Mesendoderm (in vitro differentiated cells): ENCODE measurements at regions not wholly inside any gene's neighbourhood (a gene's known extent, or its start where the extent isn't known, plus 50 kb on each side); places are given as distances from the start of the nearest gene placed in this dataset.

Experiments used
- DNase-seq: peaks from one replicate; pipeline ENCODE4 v3.0.0; 2013
- H2AK5ac ChIP-seq: 2 replicates; pipeline ENCODE4 v1.6.1; 2013; ENCODE audit warnings: low read length, inconsistent platforms
- H2BK120ac ChIP-seq: 2 replicates; pipeline ENCODE4 v1.6.1; 2013; ENCODE audit warnings: low read depth, mild to moderate bottlenecking, low read length, moderate library complexity, mixed read lengths
- H2BK15ac ChIP-seq: replicated peaks from 2 replicates; pipeline ENCODE4 v1.6.1; 2013; ENCODE audit warnings: low read depth, mild to moderate bottlenecking, moderate library complexity
- H2BK5ac ChIP-seq: 2 replicates; pipeline ENCODE4 v1.6.1; 2013; ENCODE audit warnings: low read length, inconsistent platforms
- H3K18ac ChIP-seq: 2 replicates; pipeline ENCODE4 v1.6.1; 2013; ENCODE audit warnings: mild to moderate bottlenecking, low read length, mixed read lengths
- H3K23ac ChIP-seq: one replicate; pipeline ENCODE4 v1.6.1; 2013; ENCODE audit warnings: low read length
- H3K27ac ChIP-seq: 2 replicates; pipeline ENCODE4 v1.5.1; 2013; ENCODE audit warnings: low read depth, mild to moderate bottlenecking, inconsistent platforms, low read length, moderate library complexity
- H3K27me3 ChIP-seq: 2 replicates; pipeline ENCODE4 v1.6.1; 2013; ENCODE audit warnings: low read length, control low read depth, mild to moderate bottlenecking, inconsistent platforms; ENCODE audit not compliant: insufficient read depth, poor library complexity
- H3K36me3 ChIP-seq: 2 replicates; pipeline ENCODE4 v1.6.1; 2013; ENCODE audit warnings: low read length, inconsistent platforms; ENCODE audit not compliant: control insufficient read depth, insufficient read depth
- H3K4ac ChIP-seq: one replicate; pipeline ENCODE4 v1.6.1; 2013; ENCODE audit warnings: low read depth, mild to moderate bottlenecking, low read length, moderate library complexity
- H3K4me1 ChIP-seq: 2 replicates; pipeline ENCODE4 v1.6.1; 2013; ENCODE audit warnings: low read depth, low read length, inconsistent platforms; ENCODE audit not compliant: control insufficient read depth
- H3K4me2 ChIP-seq: 2 replicates; pipeline ENCODE4 v1.6.1; 2013; ENCODE audit warnings: low read length
- H3K4me3 ChIP-seq: 2 replicates; pipeline ENCODE4 v1.5.1; 2013; ENCODE audit warnings: mild to moderate bottlenecking, low read length
- H3K56ac ChIP-seq: one replicate; pipeline ENCODE4 v1.6.1; 2013; ENCODE audit warnings: low read length
- H3K79me1 ChIP-seq: 2 replicates; pipeline ENCODE4 v1.6.1; 2013; ENCODE audit warnings: low read length, inconsistent platforms
- H3K79me2 ChIP-seq: 2 replicates; pipeline ENCODE4 v1.6.1; 2013; ENCODE audit warnings: mild to moderate bottlenecking, low read length; ENCODE audit not compliant: control insufficient read depth, insufficient read depth
- H3K9ac ChIP-seq: 2 replicates; pipeline ENCODE4 v1.6.1; 2013; ENCODE audit warnings: low read length, inconsistent platforms
- H4K5ac ChIP-seq: one replicate; pipeline ENCODE4 v1.6.1; 2013; ENCODE audit warnings: low read length
- H4K8ac ChIP-seq: one replicate; pipeline ENCODE4 v1.6.1; 2013; ENCODE audit warnings: low read depth, mild to moderate bottlenecking, control low read depth, low read length, moderate library complexity
- WGBS: extraction: QIAGEN DNeasy Blood & Tissue Kit; methylation state at CpG from one replicate; pipeline ENCODE4 v1.1.7; 2013; ENCODE audit warnings: low lambda C conversion rate, missing lambda C conversion rate; ENCODE audit not compliant: insufficient coverage; ENCODE audit errors: extremely low coverage; 5-methylcytosine and 5-hydroxymethylcytosine counted together

DNA sequence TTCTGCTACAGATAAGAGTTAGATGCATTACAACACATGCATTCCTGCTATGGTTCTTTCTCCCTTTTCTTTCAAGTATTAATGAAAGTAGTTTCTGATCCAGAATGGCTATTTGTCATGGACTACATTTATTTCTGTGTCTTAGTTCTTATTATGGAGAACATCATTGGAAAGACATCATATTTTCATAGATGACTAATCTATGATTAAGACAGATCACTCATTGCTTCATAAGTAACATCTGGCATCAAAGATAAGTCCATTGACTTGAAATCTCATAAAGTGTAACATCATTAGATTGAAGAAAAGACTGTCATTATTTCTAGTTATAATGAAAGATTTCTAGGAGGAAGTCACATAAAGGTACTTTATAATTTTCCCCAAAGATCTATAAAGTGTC lies 366.7 kb downstream of the NSUN3 start:
- H3K23ac ChIP-seq = no peak overlapping the region
- no peaks in the 10 kb centered on the region for H3K27me3 ChIP-seq
- no peak for DNase-seq

GRCh38 chr3:94431876-94432570 lies 369.2 kb downstream of the NSUN3 start:
- no CpG with 5 or more reads among the region's 3 CpGs for WGBS
- Histone ChIP-seq H3K4ac (no peak overlapping the region), H4K8ac (no peak overlapping the region), H3K9ac (no peak overlapping the region), H3K4me1 (no peaks in the 10 kb centered on the region), H4K5ac (no peak overlapping the region), H3K18ac (peak overlapping the region; percentile 22), H3K4me3 (no peak overlapping the region), H3K27me3 (no peaks in the 10 kb centered on the region), H2BK5ac (no peak overlapping the region), H3K23ac (no peak overlapping the region), H3K79me1 (no peaks in the 10 kb centered on the region), H3K56ac (no peak overlapping the region), H2BK120ac (no peak overlapping the region), H3K4me2 (no peak overlapping the region), H3K36me3 (no peaks in the 10 kb centered on the region), H2BK15ac (no peak overlapping the region), H3K27ac (no peak overlapping the region), H3K79me2 (no peaks in the 10 kb centered on the region), H2AK5ac (no peak overlapping the region)
- DNase-seq = no peak

More for the DNA sequence above, 366.7 kb downstream of the NSUN3 start:
- H3K79me2 ChIP-seq = no peaks in the 10 kb centered on the region
- H3K27ac ChIP-seq = no peak overlapping the region
- no peak overlapping the region for H2AK5ac ChIP-seq
- H3K4me3 ChIP-seq = no peak overlapping the region
- no peaks in the 10 kb centered on the region for H3K4me1 ChIP-seq
- H3K18ac ChIP-seq = no peak overlapping the region
- no peak overlapping the region for H3K4ac ChIP-seq
- no peak overlapping the region for H2BK15ac ChIP-seq
- H2BK120ac ChIP-seq = no peak overlapping the region
- no peak overlapping the region for H4K8ac ChIP-seq
- H3K36me3 ChIP-seq = no peaks in the 10 kb centered on the region
- no peak overlapping the region for H3K4me2 ChIP-seq
- no peak overlapping the region for H3K9ac ChIP-seq
- H2BK5ac ChIP-seq = no peak overlapping the region
- no peak overlapping the region for H3K56ac ChIP-seq
- H4K5ac ChIP-seq = no peak overlapping the region
- H3K79me1 ChIP-seq = no peaks in the 10 kb centered on the region

GRCh38 chr3:94433811-94434210 lies 370.9 kb downstream of the NSUN3 start:
- no peak overlapping the region for H3K18ac ChIP-seq
- no peak overlapping the region for H3K4ac ChIP-seq
- H3K79me2 ChIP-seq = no peaks in the 10 kb centered on the region
- no peak overlapping the region for H2BK5ac ChIP-seq
- no peak overlapping the region for H3K23ac ChIP-seq
- H2BK15ac ChIP-seq = no peak overlapping the region
- H4K8ac ChIP-seq = no peak overlapping the region
- no peak overlapping the region for H3K56ac ChIP-seq
- no peak overlapping the region for H4K5ac ChIP-seq
- no peak overlapping the region for H2BK120ac ChIP-seq
- no peaks in the 10 kb centered on the region for H3K27me3 ChIP-seq
- no peak overlapping the region for H3K4me2 ChIP-seq
- no peaks in the 10 kb centered on the region for H3K4me1 ChIP-seq
- no peaks in the 10 kb centered on the region for H3K36me3 ChIP-seq
- H2AK5ac ChIP-seq = no peak overlapping the region
- no peak overlapping the region for H3K9ac ChIP-seq
- H3K79me1 ChIP-seq = no peaks in the 10 kb centered on the region
- no peak overlapping the region for H3K4me3 ChIP-seq
- H3K27ac ChIP-seq = no peak overlapping the region
- no peak for DNase-seq

GRCh38 chr3:94440767-94441493 lies 378.1 kb downstream of the NSUN3 start:
- Histone ChIP-seq H3K4ac (no peak overlapping the region), H3K36me3 (no peaks in the 10 kb centered on the region), H3K18ac (no peak overlapping the region), H3K4me3 (no peak overlapping the region), H2BK5ac (no peak overlapping the region), H2BK120ac (no peak overlapping the region), H2AK5ac (no peak overlapping the region), H3K56ac (no peak overlapping the region), H3K27ac (no peak overlapping the region), H2BK15ac (no peak overlapping the region), H3K4me1 (no peaks in the 10 kb centered on the region), H3K4me2 (no peak overlapping the region), H3K79me2 (no peaks in the 10 kb centered on the region), H3K23ac (no peak overlapping the region), H3K27me3 (no peaks in the 10 kb centered on the region), H3K9ac (no peak overlapping the region), H4K5ac (no peak overlapping the region), H3K79me1 (no peaks in the 10 kb centered on the region), H4K8ac (no peak overlapping the region)
- no CpG with 5 or more reads among the region's 3 CpGs for WGBS
- DNase-seq = no peak

DNA sequence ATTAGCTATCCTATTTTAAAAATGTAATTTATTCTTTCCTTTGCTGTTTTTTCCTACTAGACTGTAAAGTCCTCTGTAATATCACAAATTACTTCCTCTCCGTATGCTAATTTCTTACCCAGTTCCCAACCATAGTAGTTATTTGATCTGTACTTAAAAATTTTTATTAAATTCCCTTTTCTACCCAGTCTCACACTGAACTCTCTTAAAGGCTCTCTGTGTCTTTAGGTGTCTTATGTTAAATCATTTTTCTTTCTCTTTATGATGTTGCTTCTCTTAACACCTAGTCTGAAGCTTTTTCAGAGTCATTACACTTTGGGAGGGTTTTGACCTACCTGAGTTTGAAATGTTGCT lies 378.6 kb downstream of the NSUN3 start:
- Histone ChIP-seq H3K4me1 (no peaks in the 10 kb centered on the region), H3K4me3 (no peak overlapping the region), H3K9ac (no peak overlapping the region), H2BK5ac (no peak overlapping the region), H2BK120ac (no peak overlapping the region), H3K36me3 (no peaks in the 10 kb centered on the region), H3K79me2 (no peaks in the 10 kb centered on the region), H3K27me3 (no peaks in the 10 kb centered on the region), H3K23ac (no peak overlapping the region), H3K18ac (no peak overlapping the region), H3K56ac (no peak overlapping the region), H2BK15ac (no peak overlapping the region), H4K8ac (no peak overlapping the region), H3K4ac (no peak overlapping the region), H3K4me2 (no peak overlapping the region), H4K5ac (no peak overlapping the region), H2AK5ac (no peak overlapping the region), H3K27ac (no peak overlapping the region), H3K79me1 (no peaks in the 10 kb centered on the region)
- no peak for DNase-seq
- WGBS = no CpG with 5 or more reads among the region's 1 CpG

- Histone ChIP-seq H3K36me3 (no peaks in the 10 kb centered on the region), H3K27me3 (no peaks in the 10 kb centered on the region), H3K4me3 (no peak overlapping the region), H3K4ac (no peak overlapping the region), H3K27ac (no peak overlapping the region), H3K56ac (no peak overlapping the region), H3K79me1 (no peaks in the 10 kb centered on the region), H3K18ac (no peak overlapping the region), H2BK5ac (no peak overlapping the region), H2BK120ac (no peak overlapping the region), H3K9ac (no peak overlapping the region), H4K5ac (no peak overlapping the region), H4K8ac (no peak overlapping the region), H2AK5ac (no peak overlapping the region), H2BK15ac (no peak overlapping the region), H3K4me1 (no peaks in the 10 kb centered on the region), H3K23ac (no peak overlapping the region), H3K79me2 (no peaks in the 10 kb centered on the region), H3K4me2 (no peak overlapping the region)
- no peak for DNase-seq
- no CpG with 5 or more reads among the region's 1 CpG for WGBS
Measured at GRCh38 chr3:94453864-94454263, 391.0 kb downstream of the NSUN3 start.
